Testis (tissue), 2 donors: ENCODE measurements at regions not wholly inside any gene's neighbourhood (a gene's known extent, or its start where the extent isn't known, plus 50 kb on each side); places are given as distances from the start of the nearest gene placed in this dataset.

Experiments used
- POLR2A ChIP-seq: fragments of 450-650 bp; IDR thresholded peaks from one replicate; pipeline ENCODE4 v1.6.1; 2017; ENCODE audit warnings: antibody characterized with exemption, mild to moderate bottlenecking, moderate library complexity
- TF ChIP-seq, protein P1 (sequence below), 3 experiments: fragments of 450-650 bp in 2 of 3; fragments of 200-600 bp in 1 of 3; sonication (generic) in 1 of 3; IDR thresholded peaks; one replicate each; pipeline ENCODE4 v1.5.1; 2016 to 2019; ENCODE audit warnings: antibody characterized with exemption in 3 of 3, mild to moderate bottlenecking in 2 of 3, moderate library complexity in 1 of 3

GRCh38 chr2:60226943-60227342 is 326.5 kb downstream of the BCL11A start:
- TF ChIP-seq, protein P1, sequence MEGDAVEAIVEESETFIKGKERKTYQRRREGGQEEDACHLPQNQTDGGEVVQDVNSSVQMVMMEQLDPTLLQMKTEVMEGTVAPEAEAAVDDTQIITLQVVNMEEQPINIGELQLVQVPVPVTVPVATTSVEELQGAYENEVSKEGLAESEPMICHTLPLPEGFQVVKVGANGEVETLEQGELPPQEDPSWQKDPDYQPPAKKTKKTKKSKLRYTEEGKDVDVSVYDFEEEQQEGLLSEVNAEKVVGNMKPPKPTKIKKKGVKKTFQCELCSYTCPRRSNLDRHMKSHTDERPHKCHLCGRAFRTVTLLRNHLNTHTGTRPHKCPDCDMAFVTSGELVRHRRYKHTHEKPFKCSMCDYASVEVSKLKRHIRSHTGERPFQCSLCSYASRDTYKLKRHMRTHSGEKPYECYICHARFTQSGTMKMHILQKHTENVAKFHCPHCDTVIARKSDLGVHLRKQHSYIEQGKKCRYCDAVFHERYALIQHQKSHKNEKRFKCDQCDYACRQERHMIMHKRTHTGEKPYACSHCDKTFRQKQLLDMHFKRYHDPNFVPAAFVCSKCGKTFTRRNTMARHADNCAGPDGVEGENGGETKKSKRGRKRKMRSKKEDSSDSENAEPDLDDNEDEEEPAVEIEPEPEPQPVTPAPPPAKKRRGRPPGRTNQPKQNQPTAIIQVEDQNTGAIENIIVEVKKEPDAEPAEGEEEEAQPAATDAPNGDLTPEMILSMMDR (IDR thresholded peaks at IDR 0.05), result no peak
- TF ChIP-seq POLR2A, result no peak
